KBM-7 (cell line): ENCODE measurements at regions not wholly inside any gene's neighbourhood (a gene's known extent, or its start where the extent isn't known, plus 50 kb on each side); places are given as distances from the start of the nearest gene placed in this dataset.

Experiments
- DNase-seq: peaks from one replicate; pipeline ENCODE4 v3.0.0-alpha.2; 2015
- in situ Hi-C: fragments of 300-500 bp; cut with MboI; formaldehyde crosslinking; loops from 2 replicates; pipeline ENCODE4 v1.14.3; 2020; ENCODE audit warnings: low sequenced_read_pairs, low pct_unique_long_range_greater_than_20kb, mixed read lengths

- in situ Hi-C loops = no loop called here
- DNase-seq = no peak
These were observed 408.6 kb downstream of the PDCD6IP start for GRCh38 chr3:34207002-34207401.

- in situ Hi-C loops = no loop called here
- no peak for DNase-seq
These were observed 409.4 kb downstream of the PDCD6IP start for GRCh38 chr3:34207806-34208205.

- DNase-seq = no peak
- in situ Hi-C loops = no loop called here
These were observed 413.7 kb downstream of the PDCD6IP start for GRCh38 chr3:34212175-34212574.

GRCh38 chr3:34212656-34213055, 414.2 kb downstream of the PDCD6IP start:
- DNase-seq = no peak
- in situ Hi-C loops = no loop called here

- DNase-seq = no peak
- in situ Hi-C loops = no loop called here
These were observed 415.0 kb downstream of the PDCD6IP start for GRCh38 chr3:34213478-34213877.

GRCh38 chr3:34216711-34217335, 418.4 kb downstream of the PDCD6IP start:
- no peak for DNase-seq
- in situ Hi-C loops = no loop called here

- no peak for DNase-seq
- in situ Hi-C loops = no loop called here
These were observed 420.4 kb downstream of the PDCD6IP start for GRCh38 chr3:34218706-34219385.

GRCh38 chr3:34219556-34219955, 421.1 kb downstream of the PDCD6IP start:
- in situ Hi-C loops = no loop called here
- no peak for DNase-seq

GRCh38 chr3:34225821-34226366, 427.5 kb downstream of the PDCD6IP start:
- in situ Hi-C loops = no loop called here
- no peak for DNase-seq

GRCh38 chr3:34229876-34230275, 431.4 kb downstream of the PDCD6IP start:
- in situ Hi-C loops = no loop called here
- no peak for DNase-seq

- in situ Hi-C loops = no loop called here
- no peak for DNase-seq
These were observed 436.7 kb downstream of the PDCD6IP start for GRCh38 chr3:34235096-34235495.

- in situ Hi-C loops = no loop called here
- no peak for DNase-seq
These were observed 439.5 kb downstream of the PDCD6IP start for GRCh38 chr3:34237946-34238345.

- DNase-seq = no peak
- in situ Hi-C loops = no loop called here
These were observed 440.0 kb downstream of the PDCD6IP start for GRCh38 chr3:34238407-34238806.

GRCh38 chr3:34239287-34239686, 440.9 kb downstream of the PDCD6IP start:
- no peak for DNase-seq

GRCh38 chr3:34239875-34240274, 441.4 kb downstream of the PDCD6IP start:
- in situ Hi-C loops = no loop called here
- DNase-seq = no peak

More at GRCh38 chr3:34239287-34239686, 440.9 kb downstream of the PDCD6IP start:
- in situ Hi-C loops = no loop called here

- no peak for DNase-seq
- in situ Hi-C loops = no loop called here
These were observed 449.0 kb downstream of the PDCD6IP start for GRCh38 chr3:34247401-34247800.

GRCh38 chr3:34248352-34248751, 449.9 kb downstream of the PDCD6IP start:
- in situ Hi-C loops = no loop called here
- DNase-seq = no peak

- in situ Hi-C loops = no loop called here
These were observed 455.9 kb downstream of the PDCD6IP start for GRCh38 chr3:34254285-34254684.

GRCh38 chr3:34256021-34256420, 457.6 kb downstream of the PDCD6IP start:
- in situ Hi-C loops = no loop called here
- no peak for DNase-seq

More at GRCh38 chr3:34254285-34254684, 455.9 kb downstream of the PDCD6IP start:
- no peak for DNase-seq

- in situ Hi-C loops = no loop called here
- DNase-seq = no peak
These were observed 458.4 kb downstream of the PDCD6IP start for GRCh38 chr3:34256791-34257190.
